ENCODE measurements at regions not wholly inside any gene's neighbourhood (a gene's known extent, or its start where the extent isn't known, plus 50 kb on each side); places are given as distances from the start of the nearest gene placed in this dataset.

DNA sequence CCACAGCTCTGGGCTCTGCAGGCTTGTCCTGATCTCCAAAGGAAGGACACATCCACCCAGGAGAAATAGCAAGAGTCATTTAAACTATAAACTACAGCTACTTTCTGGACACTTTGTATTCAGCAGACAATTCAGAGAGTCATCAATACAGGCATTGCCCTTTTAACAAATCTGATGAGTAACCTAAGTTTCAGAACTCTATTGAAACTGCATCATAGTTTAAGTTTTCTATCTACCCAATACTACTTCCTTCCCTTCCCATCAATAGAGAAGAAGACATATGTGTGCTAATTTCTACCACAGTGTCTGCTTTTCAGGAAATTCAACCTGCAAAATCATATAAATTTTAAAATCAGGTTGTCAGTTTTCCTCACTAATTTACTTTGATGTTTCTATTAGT lies 736.5 kb downstream of the IGSF11 start:
- Histone ChIP-seq H3K9me3 (peaks cover 0 to 5% (median 0%) of the 10 kb centered on the region in 8 donors), H3K4me3 (no peak overlapping the region), H3K27me3 (replicated peaks in 1 of 7) (no peaks in the 10 kb centered on the region), H3K27ac (no peak overlapping the region), H3K4me1 (no peaks in the 10 kb centered on the region), H3K36me3 (no peaks in the 10 kb centered on the region)
- TF ChIP-seq POLR2AphosphoS5 (IDR thresholded peaks at IDR 0.05) (no peak), POLR2A (IDR thresholded peaks at IDR 0.05) (no peak), CTCF (IDR thresholded peaks at IDR 0.05 in 8 of 11, conservative IDR thresholded peaks at IDR 0.05 in 3 of 11) (no peak)
- intact Hi-C loops (cut with DNase I; ENCODE audit: low total_unique reads), result no loop called here
- DNase-seq, result no peak

GRCh38 chr3:118304557-118304956 lies 730.1 kb downstream of the IGSF11 start:
- Histone ChIP-seq H3K27ac (no peak overlapping the region), H3K4me1 (no peaks in the 10 kb centered on the region), H3K36me3 (no peaks in the 10 kb centered on the region), H3K27me3 (replicated peaks in 1 of 7) (no peaks in the 10 kb centered on the region), H3K4me3 (no peak overlapping the region), H3K9me3 (no peaks in the 10 kb centered on the region)
- no peak for DNase-seq
- TF ChIP-seq CTCF (IDR thresholded peaks at IDR 0.05 in 8 of 11, conservative IDR thresholded peaks at IDR 0.05 in 3 of 11) (no peak), POLR2A (IDR thresholded peaks at IDR 0.05) (no peak), POLR2AphosphoS5 (IDR thresholded peaks at IDR 0.05) (no peak)
- intact Hi-C loops (cut with DNase I; ENCODE audit: low total_unique reads), result no loop called here
- 38 to 98% (median 87%) methylated on average over 1 of the region's 1 CpG for WGBS, 5 donors

- Histone ChIP-seq H3K4me1 (no peaks in the 10 kb centered on the region), H3K36me3 (no peaks in the 10 kb centered on the region), H3K27ac (no peak overlapping the region), H3K9me3 (peaks cover 0 to 50% (median 39%) of the 10 kb centered on the region in 8 donors), H3K4me3 (no peak overlapping the region), H3K27me3 (replicated peaks in 1 of 7) (no peaks in the 10 kb centered on the region)
- peak; percentile 34 for DNase-seq
- intact Hi-C loops (cut with DNase I; ENCODE audit: low total_unique reads), result no loop called here
- no peak for TF ChIP-seq POLR2AphosphoS5 (IDR thresholded peaks at IDR 0.05)
- TF ChIP-seq CTCF (IDR thresholded peaks at IDR 0.05 in 8 of 11, conservative IDR thresholded peaks at IDR 0.05 in 3 of 11), result no peak
- TF ChIP-seq POLR2A (IDR thresholded peaks at IDR 0.05), result no peak
- WGBS, 5 donors, result 92 to 100% (median 94%) methylated on average over 2 of the region's 2 CpGs
Observed at GRCh38 chr3:118332699-118333098, 701.9 kb downstream of the IGSF11 start.

DNA sequence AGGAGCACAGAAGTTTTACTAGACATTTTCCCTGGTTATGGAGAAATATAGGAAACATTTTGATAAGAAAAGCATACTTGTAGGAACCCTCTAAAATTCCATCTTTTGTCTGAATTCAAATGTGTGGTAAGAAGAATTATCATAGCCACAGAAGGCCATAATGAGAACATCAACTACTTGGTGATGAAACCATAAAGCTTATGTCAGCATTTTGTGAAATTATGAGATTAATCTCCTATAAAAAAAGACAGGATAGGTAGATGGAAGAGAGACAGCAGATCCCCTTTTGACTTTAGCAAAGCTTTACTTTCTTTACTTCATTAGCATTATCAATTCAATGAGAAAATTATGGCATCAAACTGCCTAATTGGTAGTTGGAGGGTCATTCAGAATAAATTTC lies 697.0 kb downstream of the IGSF11 start:
- intact Hi-C loops (cut with DNase I; ENCODE audit: low total_unique reads), result no loop called here
- Histone ChIP-seq H3K4me1 (no peaks in the 10 kb centered on the region), H3K36me3 (no peaks in the 10 kb centered on the region), H3K27ac (no peak overlapping the region), H3K27me3 (replicated peaks in 1 of 7) (no peaks in the 10 kb centered on the region), H3K9me3 (peaks cover 0 to 26% (median 15%) of the 10 kb centered on the region in 8 donors), H3K4me3 (no peak overlapping the region)
- TF ChIP-seq POLR2A (IDR thresholded peaks at IDR 0.05) (no peak), CTCF (IDR thresholded peaks at IDR 0.05 in 8 of 11, conservative IDR thresholded peaks at IDR 0.05 in 3 of 11) (no peak), POLR2AphosphoS5 (IDR thresholded peaks at IDR 0.05) (no peak)
- no peak for DNase-seq

Measured in spleen (tissue), 11 donors.